T-helper 2 cell (primary cell): ENCODE measurements at regions not wholly inside any gene's neighbourhood (a gene's known extent, or its start where the extent isn't known, plus 50 kb on each side); places are given as distances from the start of the nearest gene placed in this dataset.

Source experiments
- DNase-seq, 5 experiments: peaks; one replicate each; pipeline versions ENCODE4 v3.0.0 to v3.0.0-alpha.2; 2012 to 2022

GRCh38 chr3:43902415-43902814, 211.7 kb downstream of the ABHD5 start:
- DNase-seq: no peak

- no peak for DNase-seq
Measured at GRCh38 chr3:43905157-43905556, 214.4 kb downstream of the ABHD5 start.

GRCh38 chr3:43906849-43907507, 216.2 kb downstream of the ABHD5 start:
- no peak for DNase-seq

GRCh38 chr3:43907508-43907858, 216.7 kb downstream of the ABHD5 start:
- DNase-seq: no peak

DNA sequence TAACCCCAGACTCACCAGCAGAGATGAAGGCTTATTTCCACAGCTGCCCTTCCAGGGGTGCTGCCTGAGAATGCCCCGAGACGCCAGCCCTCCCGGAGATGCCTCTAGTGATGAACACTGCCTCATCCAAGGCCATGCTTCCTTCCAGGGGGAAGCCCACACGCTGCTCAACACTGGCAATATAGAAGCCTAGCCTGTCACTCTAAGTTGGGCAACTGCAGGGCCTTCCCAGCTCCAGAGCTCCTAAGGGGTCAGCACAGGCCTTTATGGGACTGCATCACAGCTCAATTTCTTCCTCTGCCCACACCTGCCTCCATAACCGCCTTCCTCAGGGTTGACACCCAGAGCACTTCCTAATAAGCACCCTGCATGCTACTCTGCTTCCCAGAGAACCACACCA, 217.7 kb downstream of the ABHD5 start:
- no peak for DNase-seq

DNA sequence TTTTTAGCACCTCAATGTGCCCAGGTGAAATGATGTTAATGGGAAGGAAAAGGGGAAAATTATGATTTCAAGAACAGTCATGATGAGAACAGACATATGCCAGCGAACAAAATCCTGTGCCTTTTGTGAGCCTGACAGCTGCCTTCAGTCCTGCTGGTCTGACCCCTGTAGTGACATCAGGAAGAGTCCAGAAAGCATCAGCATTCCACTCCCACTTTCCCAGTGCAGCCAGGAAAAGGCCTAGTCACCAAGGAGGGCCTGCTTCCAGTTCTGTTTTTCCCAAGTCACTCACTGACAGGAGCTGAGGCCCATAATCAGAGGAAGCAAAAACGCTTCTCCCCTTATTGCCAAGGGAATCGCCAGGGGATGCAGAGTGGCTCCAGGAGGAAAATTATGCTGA, 218.4 kb downstream of the ABHD5 start:
- no peak for DNase-seq

GRCh38 chr3:43910750-43911149, 220.0 kb downstream of the ABHD5 start:
- no peak for DNase-seq

GRCh38 chr3:43913036-43913948, 222.6 kb downstream of the ABHD5 start:
- no peak for DNase-seq

- DNase-seq: no peak
Measured at GRCh38 chr3:43914269-43914668, 223.5 kb downstream of the ABHD5 start.

DNA sequence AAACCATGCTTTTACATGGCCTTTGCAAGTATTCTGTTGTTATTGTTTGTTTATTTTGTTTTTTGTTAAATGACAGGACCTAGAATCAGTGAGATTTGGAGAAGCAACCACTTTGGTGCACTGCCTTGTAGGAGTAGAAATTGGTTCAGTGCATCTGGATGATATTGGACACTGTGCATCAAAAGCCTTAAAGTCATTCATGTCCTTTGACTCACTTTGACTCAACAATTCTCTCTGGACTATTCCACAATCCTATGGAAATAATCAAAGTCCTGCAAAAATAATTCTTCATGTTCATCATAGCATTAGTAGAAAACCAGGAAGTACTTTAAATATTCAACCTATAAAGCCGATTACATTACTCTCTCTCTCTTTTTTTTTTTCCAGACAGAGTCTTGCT, 224.8 kb downstream of the ABHD5 start:
- no peak for DNase-seq

- DNase-seq: no peak
Measured at GRCh38 chr3:43917361-43917760, 226.6 kb downstream of the ABHD5 start.

DNA sequence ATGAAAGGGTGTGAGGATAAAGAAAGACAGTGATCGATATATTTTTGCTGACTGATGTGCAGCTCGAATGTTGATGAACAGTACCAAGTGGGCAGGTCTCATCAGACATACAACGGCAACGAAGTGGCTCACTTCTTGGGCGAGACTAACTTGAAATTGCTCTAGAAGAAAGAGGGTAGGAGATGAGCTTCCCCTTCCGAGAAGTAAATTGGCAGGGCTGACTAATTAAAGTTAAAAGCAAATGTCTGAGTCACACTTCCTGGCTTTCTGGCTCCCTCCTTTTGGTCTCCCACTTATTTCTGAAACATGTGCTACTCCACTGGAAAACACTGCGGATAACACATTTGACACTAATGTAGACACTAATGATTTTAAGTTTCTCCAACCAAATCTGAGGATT, 228.3 kb downstream of the ABHD5 start:
- DNase-seq: no peak

GRCh38 chr3:43921056-43921648, 230.4 kb downstream of the ABHD5 start:
- no peak for DNase-seq

GRCh38 chr3:43922374-43922773, 231.6 kb downstream of the ABHD5 start:
- DNase-seq: no peak

GRCh38 chr3:43923104-43923882, 232.6 kb downstream of the ABHD5 start:
- no peak for DNase-seq

GRCh38 chr3:43926055-43926454, 235.3 kb downstream of the ABHD5 start:
- DNase-seq: no peak

- DNase-seq: no peak
Measured at GRCh38 chr3:43932921-43933320, 242.2 kb downstream of the ABHD5 start.

GRCh38 chr3:43948013-43948412, 257.3 kb downstream of the ABHD5 start:
- no peak for DNase-seq

DNA sequence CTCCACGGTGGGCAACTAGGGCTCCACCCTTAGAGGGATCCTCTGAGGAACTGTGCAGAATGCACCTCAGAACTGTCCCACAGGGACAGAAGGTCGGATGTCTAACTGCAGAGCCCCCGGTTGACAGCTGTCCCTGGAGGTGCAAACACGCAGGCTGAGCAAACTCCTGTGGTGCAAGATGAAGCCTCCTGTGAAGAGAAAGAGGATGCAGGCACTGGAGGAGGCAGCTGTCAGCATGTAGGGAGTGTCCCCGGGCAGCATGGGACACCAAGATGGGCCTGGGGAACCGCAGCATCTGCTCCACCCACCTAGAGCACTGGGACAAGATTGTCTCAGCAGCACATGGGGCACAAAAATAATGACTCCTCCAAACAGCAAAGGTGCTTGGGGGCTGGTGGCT, 258.9 kb downstream of the ABHD5 start:
- DNase-seq: no peak

- DNase-seq: no peak
Measured at GRCh38 chr3:43950775-43951174, 260.0 kb downstream of the ABHD5 start.

DNA sequence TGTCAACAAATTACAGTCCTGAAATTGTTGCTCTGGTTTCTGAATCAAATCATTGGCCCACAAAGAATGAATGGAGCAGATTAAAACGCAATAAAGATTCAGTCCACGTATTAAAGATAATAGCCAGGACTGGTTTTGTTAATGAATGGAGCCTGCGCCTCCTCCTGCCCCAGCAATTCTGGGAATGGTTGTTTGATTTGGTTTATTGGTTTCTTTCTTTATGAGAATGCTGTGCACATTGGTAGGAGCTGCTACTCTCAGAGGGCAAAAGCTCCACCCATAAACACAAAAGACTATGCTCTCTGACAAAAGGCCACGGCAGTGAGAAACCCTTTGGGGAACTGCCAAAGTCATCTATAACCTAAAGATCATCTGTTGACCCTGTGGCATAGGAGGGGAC, 261.1 kb downstream of the ABHD5 start:
- no peak for DNase-seq

DNA sequence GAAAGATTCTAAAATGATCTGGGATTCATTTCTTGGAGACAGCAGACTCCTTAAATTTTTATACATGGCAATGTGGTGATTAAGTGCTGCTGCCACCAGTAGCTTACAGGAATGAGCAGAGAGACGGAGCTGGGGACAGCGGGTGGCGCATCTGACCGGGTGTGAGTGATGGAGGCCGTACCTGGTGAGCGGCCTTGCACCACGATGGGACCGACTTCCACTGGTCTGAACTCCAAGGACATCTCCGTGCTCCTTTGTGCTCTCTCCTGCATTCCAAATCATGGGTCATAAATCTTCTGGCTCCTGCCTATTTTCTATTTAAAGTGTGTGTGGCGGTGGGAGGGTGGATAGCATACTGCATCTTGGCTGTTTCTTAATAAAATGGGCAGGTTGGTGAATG, 262.6 kb downstream of the ABHD5 start:
- no peak for DNase-seq
